GM12875 (cell line): ENCODE measurements at regions not wholly inside any gene's neighbourhood (a gene's known extent, or its start where the extent isn't known, plus 50 kb on each side); places are given as distances from the start of the nearest gene placed in this dataset.
"Not testable (repeated sequence)": the region's sequence is repeated elsewhere in the genome, so short reads cannot be mapped to it uniquely, and the experiment has no call there.

Experiments
- H3K4me3 ChIP-seq: one replicate; pipeline ENCODE4 v1.5.1; 2011; ENCODE audit warnings: low read depth, low read length, control low read depth
- TF ChIP-seq, protein P1 (sequence below): IDR thresholded peaks from 2 replicates; pipeline ENCODE4 v1.5.1; 2011; ENCODE audit warnings: low read depth, mild to moderate bottlenecking, control low read depth, inconsistent platforms, low read length, moderate library complexity, borderline replicate concordance; ENCODE audit not compliant: insufficient read depth

DNA sequence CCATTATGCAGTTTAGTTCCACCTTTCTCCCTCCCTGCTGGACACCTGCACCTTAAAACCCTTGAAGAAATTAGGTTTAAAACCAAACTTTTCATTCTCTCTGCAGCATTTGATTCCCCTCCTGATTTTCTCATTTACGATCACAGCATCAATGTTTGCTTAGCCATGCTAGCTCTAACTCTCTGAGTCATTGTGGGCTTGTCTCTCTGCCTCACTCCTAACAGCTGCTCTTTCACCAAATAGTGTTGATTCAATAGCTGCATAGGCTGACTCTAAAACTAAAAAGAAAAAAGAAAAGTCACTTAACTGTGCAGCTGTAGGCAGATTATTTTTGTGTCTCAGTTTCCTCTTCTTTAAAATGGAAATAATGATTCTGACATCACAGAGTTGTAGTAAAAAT is 1124.9 kb downstream of the DIAPH3 start:
- no peak overlapping the region for H3K4me3 ChIP-seq
- TF ChIP-seq, protein P1, sequence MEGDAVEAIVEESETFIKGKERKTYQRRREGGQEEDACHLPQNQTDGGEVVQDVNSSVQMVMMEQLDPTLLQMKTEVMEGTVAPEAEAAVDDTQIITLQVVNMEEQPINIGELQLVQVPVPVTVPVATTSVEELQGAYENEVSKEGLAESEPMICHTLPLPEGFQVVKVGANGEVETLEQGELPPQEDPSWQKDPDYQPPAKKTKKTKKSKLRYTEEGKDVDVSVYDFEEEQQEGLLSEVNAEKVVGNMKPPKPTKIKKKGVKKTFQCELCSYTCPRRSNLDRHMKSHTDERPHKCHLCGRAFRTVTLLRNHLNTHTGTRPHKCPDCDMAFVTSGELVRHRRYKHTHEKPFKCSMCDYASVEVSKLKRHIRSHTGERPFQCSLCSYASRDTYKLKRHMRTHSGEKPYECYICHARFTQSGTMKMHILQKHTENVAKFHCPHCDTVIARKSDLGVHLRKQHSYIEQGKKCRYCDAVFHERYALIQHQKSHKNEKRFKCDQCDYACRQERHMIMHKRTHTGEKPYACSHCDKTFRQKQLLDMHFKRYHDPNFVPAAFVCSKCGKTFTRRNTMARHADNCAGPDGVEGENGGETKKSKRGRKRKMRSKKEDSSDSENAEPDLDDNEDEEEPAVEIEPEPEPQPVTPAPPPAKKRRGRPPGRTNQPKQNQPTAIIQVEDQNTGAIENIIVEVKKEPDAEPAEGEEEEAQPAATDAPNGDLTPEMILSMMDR, result no peak

DNA sequence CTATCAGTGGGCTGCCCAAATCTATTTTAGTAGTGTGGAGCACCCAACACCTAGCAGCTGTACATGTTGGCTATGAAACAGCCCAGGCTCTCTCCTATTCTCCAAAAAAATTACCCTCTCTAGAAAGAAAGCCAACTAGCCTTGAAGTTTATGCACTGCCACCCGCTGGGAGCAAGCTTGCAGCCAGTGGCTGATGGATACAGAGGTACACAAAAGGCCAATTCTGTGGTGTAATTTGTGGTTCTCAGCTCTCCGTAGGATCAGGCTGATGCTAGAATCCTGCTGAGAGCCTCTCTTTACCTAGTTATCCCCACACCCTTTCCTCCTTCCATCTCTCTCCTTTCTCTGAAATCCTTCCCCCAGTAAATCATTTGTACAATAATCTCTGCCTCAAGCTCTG is 1120.7 kb downstream of the DIAPH3 start:
- TF ChIP-seq, protein P1, result no peak
- H3K4me3 ChIP-seq, result no peak overlapping the region

DNA sequence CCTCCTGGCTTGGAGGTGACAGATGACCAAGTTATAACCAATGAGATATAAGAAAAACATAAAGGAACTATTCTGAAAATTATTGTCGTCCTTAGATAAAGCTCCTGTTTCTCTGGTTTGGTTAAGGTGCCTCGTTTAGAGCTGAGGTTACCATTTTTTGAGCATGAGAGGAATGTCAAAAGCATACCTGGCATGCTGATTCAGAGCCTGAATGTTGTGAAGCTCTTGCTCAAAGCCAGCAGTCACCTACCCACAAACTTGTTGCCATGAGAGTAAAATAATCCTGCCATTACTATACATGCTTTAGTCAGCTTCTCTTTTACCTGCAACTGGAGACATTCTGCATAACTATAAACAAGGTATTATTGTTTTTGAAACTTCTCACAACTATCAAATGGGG is 1116.2 kb downstream of the DIAPH3 start:
- no peak overlapping the region for H3K4me3 ChIP-seq

DNA sequence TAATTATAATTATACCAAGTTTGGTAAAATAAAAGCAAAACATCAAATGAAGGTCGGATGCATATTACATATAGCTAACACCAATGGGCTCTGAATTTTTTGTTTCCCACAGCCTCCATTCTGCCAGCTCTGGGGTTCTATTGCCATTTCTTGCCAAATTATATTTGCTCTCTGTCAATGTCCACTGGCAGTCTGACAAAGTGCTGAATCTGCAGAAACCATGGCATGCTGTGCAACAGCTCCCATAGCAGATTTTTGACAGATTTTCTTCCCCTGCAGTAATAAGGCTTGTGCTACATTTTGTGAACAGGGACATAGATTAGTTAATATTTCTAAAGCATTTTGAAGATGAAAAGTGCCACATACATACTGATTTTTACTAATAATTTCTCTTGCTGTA is 1102.1 kb downstream of the DIAPH3 start:
- no peak overlapping the region for H3K4me3 ChIP-seq
- TF ChIP-seq, protein P1, result no peak

More for the DNA sequence above, 1116.2 kb downstream of the DIAPH3 start:
- TF ChIP-seq, protein P1, result no peak

DNA sequence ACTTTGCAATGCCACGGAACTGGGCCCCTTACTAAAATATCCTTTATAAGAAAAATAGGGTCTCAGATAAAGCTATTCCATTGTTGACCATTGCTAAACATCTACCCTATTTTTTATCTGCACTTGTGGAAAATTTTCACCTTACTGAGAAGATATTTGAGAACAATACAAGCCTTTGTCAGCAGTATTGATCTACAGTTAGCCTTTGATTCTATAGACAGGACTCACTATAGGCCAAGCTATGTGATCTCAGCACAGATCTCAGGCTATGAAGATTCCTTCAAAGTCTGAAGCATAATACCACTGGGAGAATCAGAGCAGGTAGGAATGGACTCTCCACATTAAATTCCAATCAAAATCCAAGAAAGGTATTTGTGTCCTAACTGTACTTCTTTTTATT is 1099.7 kb downstream of the DIAPH3 start:
- H3K4me3 ChIP-seq, result no peak overlapping the region
- TF ChIP-seq, protein P1, result no peak

DNA sequence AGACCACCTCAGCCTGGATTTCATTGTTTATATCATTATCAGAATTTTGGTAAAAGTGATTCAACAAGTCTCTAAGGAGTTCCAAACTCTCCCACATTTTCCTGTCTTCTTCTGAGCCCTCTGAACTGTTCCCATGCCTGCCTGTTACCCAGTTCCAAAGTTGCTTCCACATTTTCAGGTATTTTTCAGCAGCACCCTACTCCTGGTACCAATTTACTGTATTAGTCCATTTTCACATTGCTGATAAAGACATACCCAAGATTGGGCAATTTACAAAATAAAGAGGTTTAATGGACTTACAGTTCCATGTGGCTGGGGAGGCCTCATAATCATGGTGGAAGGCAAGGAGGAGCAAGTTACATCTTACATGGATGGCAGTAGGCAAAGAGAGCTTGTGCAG is 1087.3 kb downstream of the DIAPH3 start:
- not testable (repeated sequence) for H3K4me3 ChIP-seq

DNA sequence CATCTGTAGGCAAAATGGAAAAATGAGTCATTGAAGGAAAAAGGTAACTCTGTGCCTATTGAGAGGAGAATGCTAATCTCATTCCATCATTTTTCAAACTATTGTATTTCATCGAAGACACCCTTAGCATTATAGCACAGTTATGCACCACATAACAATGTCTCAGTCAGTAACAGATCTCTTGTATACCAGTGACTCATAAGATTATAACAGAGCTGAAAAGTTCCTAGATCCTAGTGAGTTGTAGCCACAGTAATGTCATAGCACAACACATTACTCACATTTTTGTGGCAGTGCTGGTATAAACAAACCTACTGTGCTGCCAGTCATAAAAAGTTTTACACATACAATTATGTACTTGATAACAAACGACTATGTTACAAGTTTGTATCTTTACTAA is 1077.6 kb downstream of the DIAPH3 start:
- TF ChIP-seq, protein P1, result no peak
- no peak overlapping the region for H3K4me3 ChIP-seq

DNA sequence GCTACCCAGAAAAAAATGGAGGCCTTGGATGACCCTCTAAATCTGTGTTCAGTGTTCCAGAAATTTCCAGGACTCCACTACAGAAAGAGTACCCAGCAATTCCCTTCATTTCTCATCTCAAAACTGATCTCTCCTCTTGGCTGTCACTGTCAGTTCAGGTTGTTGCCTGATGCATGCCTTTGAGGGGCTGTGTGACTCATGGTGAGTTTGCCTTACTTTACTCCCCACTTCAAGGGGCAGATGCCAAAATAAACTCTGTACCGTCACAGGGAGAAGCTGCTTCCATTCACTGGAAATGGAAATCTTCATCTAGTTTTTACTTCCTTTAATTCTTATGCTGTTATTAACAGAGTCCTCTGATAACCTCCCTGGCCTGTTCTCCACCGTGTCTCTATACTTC is 1075.0 kb downstream of the DIAPH3 start:
- TF ChIP-seq, protein P1, result no peak

More for the DNA sequence above, 1075.0 kb downstream of the DIAPH3 start:
- no peak overlapping the region for H3K4me3 ChIP-seq
